ENCODE measurements at regions not wholly inside any gene's neighbourhood (a gene's known extent, or its start where the extent isn't known, plus 50 kb on each side); places are given as distances from the start of the nearest gene placed in this dataset.

- no peak overlapping the region for H3K27ac Mint-ChIP-seq (ENCODE audit: unreplicated experiment)
- TF ChIP-seq CTCF (IDR thresholded peaks at IDR 0.05; ENCODE audit: partially characterized antibody, unreplicated experiment), result no peak
- DNase-seq, result no peak
- H3K4me3 Mint-ChIP-seq (ENCODE audit: unreplicated experiment), result no peak overlapping the region
- H3K4me1 Mint-ChIP-seq (ENCODE audit: low read depth, unreplicated experiment), result peaks cover 6% of the 10 kb centered on the region
- peaks cover 5% of the 10 kb centered on the region for H3K36me3 Mint-ChIP-seq (ENCODE audit: unreplicated experiment)
- peaks cover 2% of the 10 kb centered on the region for H3K9me3 Mint-ChIP-seq (ENCODE audit: unreplicated experiment)
- H3K27me3 Mint-ChIP-seq (ENCODE audit: unreplicated experiment), result peaks cover 2% of the 10 kb centered on the region
Measured at GRCh38 chr19:13700621-13701020, 63.7 kb upstream of the MRI1 start.

GRCh38 chr19:13699786-13700185, 64.5 kb upstream of the MRI1 start:
- no peak for DNase-seq
- peaks cover 2% of the 10 kb centered on the region for H3K9me3 Mint-ChIP-seq (ENCODE audit: unreplicated experiment)
- no peak overlapping the region for H3K4me3 Mint-ChIP-seq (ENCODE audit: unreplicated experiment)
- H3K27me3 Mint-ChIP-seq (ENCODE audit: unreplicated experiment), result peaks cover 2% of the 10 kb centered on the region
- H3K4me1 Mint-ChIP-seq (ENCODE audit: low read depth, unreplicated experiment), result peaks cover 6% of the 10 kb centered on the region
- peaks cover 5% of the 10 kb centered on the region for H3K36me3 Mint-ChIP-seq (ENCODE audit: unreplicated experiment)
- no peak overlapping the region for H3K27ac Mint-ChIP-seq (ENCODE audit: unreplicated experiment)
- TF ChIP-seq CTCF (IDR thresholded peaks at IDR 0.05; ENCODE audit: partially characterized antibody, unreplicated experiment), result no peak

GRCh38 chr19:13696839-13697238, 67.5 kb upstream of the MRI1 start:
- peaks cover 2% of the 10 kb centered on the region for H3K27me3 Mint-ChIP-seq (ENCODE audit: unreplicated experiment)
- H3K4me1 Mint-ChIP-seq (ENCODE audit: low read depth, unreplicated experiment), result peaks cover 13% of the 10 kb centered on the region
- peaks cover 2% of the 10 kb centered on the region for H3K9me3 Mint-ChIP-seq (ENCODE audit: unreplicated experiment)
- no peak overlapping the region for H3K4me3 Mint-ChIP-seq (ENCODE audit: unreplicated experiment)
- DNase-seq, result no peak
- TF ChIP-seq CTCF (IDR thresholded peaks at IDR 0.05; ENCODE audit: partially characterized antibody, unreplicated experiment), result no peak
- H3K27ac Mint-ChIP-seq (ENCODE audit: unreplicated experiment), result no peak overlapping the region
- peaks cover 5% of the 10 kb centered on the region for H3K36me3 Mint-ChIP-seq (ENCODE audit: unreplicated experiment)

GRCh38 chr19:13693889-13694288, 70.4 kb upstream of the MRI1 start:
- Mint-ChIP-seq H3K27me3 (ENCODE audit: unreplicated experiment) (peaks cover 1% of the 10 kb centered on the region), H3K27ac (ENCODE audit: unreplicated experiment) (peak overlapping the region; percentile 59), H3K4me1 (ENCODE audit: low read depth, unreplicated experiment) (peaks cover 9% of the 10 kb centered on the region), H3K36me3 (ENCODE audit: unreplicated experiment) (no peaks in the 10 kb centered on the region), H3K9me3 (ENCODE audit: unreplicated experiment) (no peaks in the 10 kb centered on the region), H3K4me3 (ENCODE audit: unreplicated experiment) (peak overlapping the region; percentile 56)
- peak; percentile 44 for DNase-seq
- TF ChIP-seq CTCF (IDR thresholded peaks at IDR 0.05; ENCODE audit: partially characterized antibody, unreplicated experiment), result no peak

- no peak for TF ChIP-seq CTCF (IDR thresholded peaks at IDR 0.05; ENCODE audit: partially characterized antibody, unreplicated experiment)
- Mint-ChIP-seq H3K36me3 (ENCODE audit: unreplicated experiment) (no peaks in the 10 kb centered on the region), H3K27me3 (ENCODE audit: unreplicated experiment) (peaks cover 2% of the 10 kb centered on the region), H3K9me3 (ENCODE audit: unreplicated experiment) (no peaks in the 10 kb centered on the region), H3K4me3 (ENCODE audit: unreplicated experiment) (no peak overlapping the region), H3K27ac (ENCODE audit: unreplicated experiment) (no peak overlapping the region), H3K4me1 (ENCODE audit: low read depth, unreplicated experiment) (peaks cover 9% of the 10 kb centered on the region)
- DNase-seq, result no peak
Measured at GRCh38 chr19:13691569-13692435, 72.5 kb upstream of the MRI1 start.
